ENCODE measurements at regions not wholly inside any gene's neighbourhood (a gene's known extent, or its start where the extent isn't known, plus 50 kb on each side); places are given as distances from the start of the nearest gene placed in this dataset.

DNA sequence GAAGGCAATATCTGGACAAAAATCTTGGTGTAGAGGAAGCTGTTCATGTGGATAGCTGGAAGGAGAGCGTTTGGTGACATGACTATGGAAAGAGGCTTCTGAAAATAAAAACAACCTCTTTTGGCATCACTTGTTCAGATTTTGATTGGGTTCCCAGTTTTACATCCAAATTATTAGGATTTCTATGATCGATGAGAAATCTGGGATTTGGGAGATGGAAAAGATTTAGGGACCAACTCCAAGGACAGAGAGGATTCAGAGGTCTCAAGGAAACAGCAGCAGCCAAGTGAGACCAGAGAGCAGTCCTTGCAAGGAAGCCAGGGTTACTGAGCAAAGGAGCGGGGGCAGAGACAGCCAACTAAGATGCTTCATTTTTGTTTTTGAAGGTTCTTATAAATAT lies 441.7 kb downstream of the TRIB2 start:
- H3K9me3 ChIP-seq (ENCODE audit: control insufficient read depth in 1 of 2, low read length in 2 of 2) = no peaks in the 10 kb centered on the region
- H3K4me1 ChIP-seq (ENCODE audit: control insufficient read depth in 1 of 2, insufficient read depth in 2 of 2, low read length in 2 of 2) = no peaks in the 10 kb centered on the region
- no peaks in the 10 kb centered on the region for H3K36me3 ChIP-seq (ENCODE audit: control insufficient read depth in 1 of 2, insufficient read depth in 2 of 2, low read length in 2 of 2)
- no peak overlapping the region for H3K27ac ChIP-seq (ENCODE audit: low read length)
- no peaks in the 10 kb centered on the region for H3K27me3 ChIP-seq (ENCODE audit: low read depth, low read length)
- no peak overlapping the region for H3K4me3 ChIP-seq (ENCODE audit: low read depth in 1 of 2, low read length in 2 of 2)

DNA sequence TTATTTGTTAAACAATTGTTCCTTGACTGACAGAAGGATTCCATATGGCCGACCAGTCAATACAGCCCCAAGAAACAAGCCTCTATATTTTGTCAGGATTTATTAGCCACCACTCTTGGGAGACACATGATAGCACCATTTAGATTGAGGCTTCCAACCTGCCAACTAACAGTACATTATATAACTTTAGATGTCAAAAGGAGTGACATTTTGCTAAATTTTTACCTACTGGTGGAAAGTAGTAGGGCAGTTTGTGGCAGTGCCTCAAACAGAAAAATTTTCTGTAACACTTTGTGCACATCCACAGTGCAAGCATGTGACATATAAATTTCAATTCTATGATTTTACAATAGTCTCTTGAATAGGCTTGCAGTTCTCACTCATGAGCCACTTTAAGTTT lies 464.0 kb downstream of the TRIB2 start:
- no peaks in the 10 kb centered on the region for H3K9me3 ChIP-seq (ENCODE audit: control insufficient read depth in 1 of 2, low read length in 2 of 2)
- H3K27ac ChIP-seq (ENCODE audit: low read length) = no peak overlapping the region
- no peaks in the 10 kb centered on the region for H3K27me3 ChIP-seq (ENCODE audit: low read depth, low read length)
- H3K36me3 ChIP-seq (ENCODE audit: control insufficient read depth in 1 of 2, insufficient read depth in 2 of 2, low read length in 2 of 2) = no peaks in the 10 kb centered on the region
- H3K4me3 ChIP-seq (ENCODE audit: low read depth in 1 of 2, low read length in 2 of 2) = no peak overlapping the region
- no peaks in the 10 kb centered on the region for H3K4me1 ChIP-seq (ENCODE audit: control insufficient read depth in 1 of 2, insufficient read depth in 2 of 2, low read length in 2 of 2)

DNA sequence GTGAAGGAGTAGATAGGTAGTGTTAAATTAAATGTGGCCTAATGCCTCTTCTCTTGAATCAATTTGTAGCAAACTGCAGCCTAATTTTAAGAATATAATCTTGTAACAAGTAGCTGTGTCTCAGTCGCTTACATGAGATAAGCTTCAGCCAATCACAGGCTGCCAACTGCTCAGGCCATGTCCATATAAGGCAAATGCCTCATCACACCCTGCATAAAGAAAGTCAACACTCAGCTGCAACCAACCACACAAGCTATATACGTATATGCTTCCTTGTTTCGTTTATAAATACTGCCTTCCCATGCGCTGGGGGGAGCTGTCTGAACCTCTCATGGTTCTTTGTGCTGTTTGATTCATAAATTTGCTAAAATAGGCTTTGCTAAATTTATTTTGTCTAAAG lies 476.3 kb downstream of the TRIB2 start:
- no peaks in the 10 kb centered on the region for H3K9me3 ChIP-seq (ENCODE audit: control insufficient read depth in 1 of 2, low read length in 2 of 2)
- H3K4me3 ChIP-seq (ENCODE audit: low read depth in 1 of 2, low read length in 2 of 2) = no peak overlapping the region
- H3K36me3 ChIP-seq (ENCODE audit: control insufficient read depth in 1 of 2, insufficient read depth in 2 of 2, low read length in 2 of 2) = no peaks in the 10 kb centered on the region
- no peaks in the 10 kb centered on the region for H3K27me3 ChIP-seq (ENCODE audit: low read depth, low read length)
- H3K27ac ChIP-seq (ENCODE audit: low read length) = no peak overlapping the region
- no peaks in the 10 kb centered on the region for H3K4me1 ChIP-seq (ENCODE audit: control insufficient read depth in 1 of 2, insufficient read depth in 2 of 2, low read length in 2 of 2)

DNA sequence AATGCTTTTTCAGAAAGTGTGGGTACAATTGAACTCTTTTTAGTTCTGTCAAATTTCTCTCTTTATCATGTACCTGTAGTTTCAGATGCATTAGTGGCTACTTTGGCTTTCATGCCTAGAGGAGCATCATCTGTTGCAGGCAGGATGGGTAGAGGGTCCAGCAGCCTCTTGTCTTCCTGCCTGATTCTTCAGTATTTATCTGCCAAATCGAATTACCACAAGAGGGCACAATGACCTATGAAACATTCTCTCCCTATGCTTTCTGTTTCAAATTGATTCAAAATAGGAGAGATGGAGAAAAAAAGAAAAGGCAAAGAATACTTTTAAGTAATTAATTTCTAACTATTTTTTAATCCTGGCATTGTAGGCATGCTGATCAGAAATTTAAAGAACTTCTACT lies 477.2 kb downstream of the TRIB2 start:
- H3K36me3 ChIP-seq (ENCODE audit: control insufficient read depth in 1 of 2, insufficient read depth in 2 of 2, low read length in 2 of 2) = no peaks in the 10 kb centered on the region
- no peaks in the 10 kb centered on the region for H3K4me1 ChIP-seq (ENCODE audit: control insufficient read depth in 1 of 2, insufficient read depth in 2 of 2, low read length in 2 of 2)
- H3K27me3 ChIP-seq (ENCODE audit: low read depth, low read length) = no peaks in the 10 kb centered on the region
- no peaks in the 10 kb centered on the region for H3K9me3 ChIP-seq (ENCODE audit: control insufficient read depth in 1 of 2, low read length in 2 of 2)
- H3K4me3 ChIP-seq (ENCODE audit: low read depth in 1 of 2, low read length in 2 of 2) = no peak overlapping the region
- H3K27ac ChIP-seq (ENCODE audit: low read length) = no peak overlapping the region

DNA sequence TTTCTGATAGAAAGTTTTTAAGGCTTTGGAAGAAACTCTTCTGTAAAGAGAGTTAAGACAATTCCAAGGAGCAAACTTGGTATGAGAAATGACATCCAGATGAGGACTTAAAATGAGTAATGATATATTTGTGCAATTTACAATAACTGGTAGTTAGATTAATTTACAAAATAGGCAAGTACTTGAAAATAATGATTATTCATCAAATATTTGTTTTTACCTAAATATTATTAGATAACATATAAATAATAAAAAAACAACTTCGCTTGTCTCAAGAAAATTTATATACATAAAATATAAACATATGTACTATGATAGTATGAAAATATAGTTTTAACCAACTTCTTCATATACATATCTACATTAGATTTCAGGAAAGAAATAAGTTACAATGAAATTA lies 478.5 kb downstream of the TRIB2 start:
- no peaks in the 10 kb centered on the region for H3K27me3 ChIP-seq (ENCODE audit: low read depth, low read length)

DNA sequence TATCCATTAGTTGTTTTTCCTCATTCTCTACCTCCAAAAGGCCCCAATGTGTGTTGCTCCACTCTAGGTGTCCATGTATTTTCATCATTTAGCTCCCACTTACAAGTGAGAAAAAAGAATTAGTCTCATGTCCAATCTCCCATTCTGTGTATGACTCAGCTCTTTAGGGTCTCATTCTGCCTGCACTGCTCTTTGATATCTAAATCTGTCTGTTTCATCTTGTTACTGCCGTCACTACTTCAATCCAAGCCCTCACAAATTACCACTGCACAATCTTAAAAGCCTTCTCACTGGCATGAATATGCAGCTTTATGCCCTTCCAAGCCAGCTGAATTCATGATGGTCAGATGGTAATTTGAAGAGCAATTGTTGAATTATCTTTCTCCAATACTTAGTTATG lies 480.5 kb downstream of the TRIB2 start:
- H3K4me3 ChIP-seq (ENCODE audit: low read depth in 1 of 2, low read length in 2 of 2) = no peak overlapping the region

More for the DNA sequence above, 478.5 kb downstream of the TRIB2 start:
- H3K36me3 ChIP-seq (ENCODE audit: control insufficient read depth in 1 of 2, insufficient read depth in 2 of 2, low read length in 2 of 2) = no peaks in the 10 kb centered on the region
- H3K9me3 ChIP-seq (ENCODE audit: control insufficient read depth in 1 of 2, low read length in 2 of 2) = no peaks in the 10 kb centered on the region
- H3K4me3 ChIP-seq (ENCODE audit: low read depth in 1 of 2, low read length in 2 of 2) = no peak overlapping the region
- no peaks in the 10 kb centered on the region for H3K4me1 ChIP-seq (ENCODE audit: control insufficient read depth in 1 of 2, insufficient read depth in 2 of 2, low read length in 2 of 2)
- no peak overlapping the region for H3K27ac ChIP-seq (ENCODE audit: low read length)

DNA sequence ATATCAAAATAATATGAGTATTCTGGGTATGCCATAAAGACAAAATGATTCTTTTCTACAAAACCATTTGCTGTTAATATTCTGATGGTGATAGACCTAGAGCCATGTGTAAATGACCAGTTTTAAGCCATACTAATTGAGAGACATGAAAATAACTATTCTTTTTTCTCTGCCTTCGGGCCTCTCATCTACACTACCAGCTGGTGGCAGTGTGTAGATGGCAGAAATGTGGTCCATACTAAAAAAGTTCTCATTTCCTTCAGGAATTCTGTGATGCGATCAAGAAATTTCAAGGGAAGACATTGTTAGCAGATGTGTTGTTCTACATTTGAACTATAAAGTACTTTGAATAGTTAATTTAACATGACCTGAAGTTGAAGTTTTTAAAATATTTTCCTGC lies 485.2 kb downstream of the TRIB2 start:
- Histone ChIP-seq H3K9me3 (ENCODE audit: control insufficient read depth in 1 of 2, low read length in 2 of 2) (no peaks in the 10 kb centered on the region), H3K27me3 (ENCODE audit: low read depth, low read length) (no peaks in the 10 kb centered on the region), H3K27ac (ENCODE audit: low read length) (no peak overlapping the region), H3K36me3 (ENCODE audit: control insufficient read depth in 1 of 2, insufficient read depth in 2 of 2, low read length in 2 of 2) (no peaks in the 10 kb centered on the region), H3K4me1 (ENCODE audit: control insufficient read depth in 1 of 2, insufficient read depth in 2 of 2, low read length in 2 of 2) (no peaks in the 10 kb centered on the region), H3K4me3 (ENCODE audit: low read depth in 1 of 2, low read length in 2 of 2) (no peak overlapping the region)

More for the DNA sequence above, 480.5 kb downstream of the TRIB2 start:
- no peak overlapping the region for H3K27ac ChIP-seq (ENCODE audit: low read length)
- H3K9me3 ChIP-seq (ENCODE audit: control insufficient read depth in 1 of 2, low read length in 2 of 2) = no peaks in the 10 kb centered on the region
- H3K36me3 ChIP-seq (ENCODE audit: control insufficient read depth in 1 of 2, insufficient read depth in 2 of 2, low read length in 2 of 2) = no peaks in the 10 kb centered on the region
- no peaks in the 10 kb centered on the region for H3K4me1 ChIP-seq (ENCODE audit: control insufficient read depth in 1 of 2, insufficient read depth in 2 of 2, low read length in 2 of 2)
- H3K27me3 ChIP-seq (ENCODE audit: low read depth, low read length) = no peaks in the 10 kb centered on the region

DNA sequence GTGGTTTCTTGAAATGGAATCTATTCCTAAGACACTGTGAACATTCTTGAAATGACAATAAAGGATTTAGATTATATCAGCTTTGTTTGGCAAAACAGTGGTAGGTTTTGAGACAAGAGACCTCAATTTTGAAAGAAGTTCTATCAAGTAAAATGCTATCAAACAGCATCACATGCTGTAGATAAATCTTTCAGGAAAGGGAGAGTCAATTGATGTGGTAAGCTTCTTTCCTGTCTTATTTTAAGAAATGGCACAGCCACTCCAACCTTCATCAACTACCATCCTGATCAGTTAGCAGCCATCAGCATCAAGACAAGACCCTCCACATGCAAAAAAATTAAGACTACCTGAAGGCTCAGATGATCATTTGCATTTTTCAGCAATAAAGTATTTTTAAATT lies 495.4 kb downstream of the TRIB2 start:
- no peak overlapping the region for H3K27ac ChIP-seq (ENCODE audit: low read length)
- no peaks in the 10 kb centered on the region for H3K36me3 ChIP-seq (ENCODE audit: control insufficient read depth in 1 of 2, insufficient read depth in 2 of 2, low read length in 2 of 2)
- no peaks in the 10 kb centered on the region for H3K27me3 ChIP-seq (ENCODE audit: low read depth, low read length)
- no peak overlapping the region for H3K4me3 ChIP-seq (ENCODE audit: low read depth in 1 of 2, low read length in 2 of 2)
- H3K9me3 ChIP-seq (ENCODE audit: control insufficient read depth in 1 of 2, low read length in 2 of 2) = peaks cover 0 to 14% of the 10 kb centered on the region in 2 donors
- H3K4me1 ChIP-seq (ENCODE audit: control insufficient read depth in 1 of 2, insufficient read depth in 2 of 2, low read length in 2 of 2) = no peaks in the 10 kb centered on the region

DNA sequence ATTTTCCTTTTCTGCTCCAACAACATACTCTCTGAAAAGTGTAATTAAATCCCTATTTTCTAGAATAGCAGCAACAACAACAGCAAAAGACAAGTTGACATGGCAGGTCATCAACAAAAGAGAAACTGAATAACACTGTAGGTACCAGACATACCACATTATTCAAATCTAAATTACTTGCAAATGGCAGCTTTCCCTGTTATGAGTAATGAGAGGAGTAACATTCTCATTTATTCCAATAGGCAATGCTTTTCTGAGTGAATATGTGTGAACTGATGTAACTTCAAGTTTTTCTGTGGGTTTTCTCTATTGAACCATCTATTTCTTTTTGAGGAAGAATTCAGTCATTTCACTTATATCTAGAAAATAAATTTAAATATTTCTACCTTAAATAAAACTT lies 501.5 kb downstream of the TRIB2 start:
- H3K27me3 ChIP-seq (ENCODE audit: low read depth, low read length) = no peaks in the 10 kb centered on the region
- no peaks in the 10 kb centered on the region for H3K9me3 ChIP-seq (ENCODE audit: control insufficient read depth in 1 of 2, low read length in 2 of 2)
- no peaks in the 10 kb centered on the region for H3K4me1 ChIP-seq (ENCODE audit: control insufficient read depth in 1 of 2, insufficient read depth in 2 of 2, low read length in 2 of 2)
- no peaks in the 10 kb centered on the region for H3K36me3 ChIP-seq (ENCODE audit: control insufficient read depth in 1 of 2, insufficient read depth in 2 of 2, low read length in 2 of 2)
- no peak overlapping the region for H3K27ac ChIP-seq (ENCODE audit: low read length)
- H3K4me3 ChIP-seq (ENCODE audit: low read depth in 1 of 2, low read length in 2 of 2) = no peak overlapping the region

DNA sequence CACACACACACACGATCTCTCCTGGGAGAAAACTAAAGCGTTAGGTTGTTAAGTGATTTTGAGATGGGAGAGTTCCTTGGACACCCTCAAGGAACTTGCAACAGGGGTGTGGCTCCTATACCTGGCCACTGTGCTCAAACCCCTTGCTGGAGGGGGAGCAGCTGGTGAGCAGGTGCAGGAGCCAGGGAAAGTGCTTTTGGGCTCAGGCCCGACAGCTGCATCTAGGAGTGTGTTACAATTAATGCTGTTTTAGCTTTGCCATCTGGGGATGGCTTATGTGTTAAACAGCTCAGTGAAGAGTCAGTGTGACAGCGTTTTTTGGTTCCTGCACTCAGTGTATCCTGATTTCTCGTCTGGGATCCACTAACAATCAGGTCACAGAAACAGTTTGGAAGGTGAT lies 510.8 kb downstream of the TRIB2 start:
- Histone ChIP-seq H3K4me1 (ENCODE audit: control insufficient read depth in 1 of 2, insufficient read depth in 2 of 2, low read length in 2 of 2) (no peaks in the 10 kb centered on the region), H3K27ac (ENCODE audit: low read length) (no peak overlapping the region), H3K36me3 (ENCODE audit: control insufficient read depth in 1 of 2, insufficient read depth in 2 of 2, low read length in 2 of 2) (no peaks in the 10 kb centered on the region), H3K9me3 (ENCODE audit: control insufficient read depth in 1 of 2, low read length in 2 of 2) (no peaks in the 10 kb centered on the region), H3K27me3 (ENCODE audit: low read depth, low read length) (no peaks in the 10 kb centered on the region), H3K4me3 (ENCODE audit: low read depth in 1 of 2, low read length in 2 of 2) (no peak overlapping the region)

DNA sequence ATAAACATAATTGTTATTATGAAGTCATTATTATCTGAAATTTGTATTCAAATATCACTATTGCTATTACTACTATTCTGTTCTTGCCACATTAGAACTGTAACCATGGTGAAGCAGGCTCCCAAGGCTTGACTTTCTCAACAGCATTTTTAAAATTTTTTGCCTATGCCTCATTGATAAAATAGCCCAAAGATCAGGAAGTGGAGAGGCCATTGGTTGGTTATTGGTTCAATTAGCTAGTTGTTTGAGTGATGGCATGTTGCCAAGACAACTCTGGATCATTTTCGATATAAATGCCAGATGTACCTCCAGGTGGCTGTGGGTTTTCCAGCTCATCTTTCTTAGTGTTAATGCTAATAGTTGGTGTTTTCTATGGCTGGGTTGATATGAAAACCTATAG lies 513.5 kb downstream of the TRIB2 start:
- Histone ChIP-seq H3K4me3 (ENCODE audit: low read depth in 1 of 2, low read length in 2 of 2) (no peak overlapping the region), H3K27me3 (ENCODE audit: low read depth, low read length) (no peaks in the 10 kb centered on the region), H3K4me1 (ENCODE audit: control insufficient read depth in 1 of 2, insufficient read depth in 2 of 2, low read length in 2 of 2) (no peaks in the 10 kb centered on the region), H3K27ac (ENCODE audit: low read length) (no peak overlapping the region), H3K36me3 (ENCODE audit: control insufficient read depth in 1 of 2, insufficient read depth in 2 of 2, low read length in 2 of 2) (no peaks in the 10 kb centered on the region), H3K9me3 (ENCODE audit: control insufficient read depth in 1 of 2, low read length in 2 of 2) (no peaks in the 10 kb centered on the region)

DNA sequence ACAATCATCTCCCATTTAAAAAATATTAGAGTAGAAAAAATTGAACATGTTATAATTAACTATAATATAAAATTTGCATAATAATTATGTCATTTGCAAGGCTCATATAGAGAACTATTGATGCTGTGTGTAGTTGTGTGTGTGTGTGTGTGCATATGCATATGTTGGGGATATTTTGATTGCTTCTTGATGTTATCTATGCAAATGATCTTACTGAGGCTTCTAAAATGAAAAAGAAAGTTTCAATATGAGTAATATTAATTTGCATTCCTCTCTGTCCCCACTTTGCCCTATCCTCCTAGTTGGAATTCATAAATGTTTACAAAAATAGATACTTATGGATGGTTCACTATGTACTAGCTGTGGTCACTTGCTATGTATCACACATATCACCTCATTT lies 523.3 kb downstream of the TRIB2 start:
- Histone ChIP-seq H3K36me3 (ENCODE audit: control insufficient read depth in 1 of 2, insufficient read depth in 2 of 2, low read length in 2 of 2) (no peaks in the 10 kb centered on the region), H3K27ac (ENCODE audit: low read length) (no peak overlapping the region), H3K27me3 (ENCODE audit: low read depth, low read length) (no peaks in the 10 kb centered on the region), H3K4me3 (ENCODE audit: low read depth in 1 of 2, low read length in 2 of 2) (no peak overlapping the region), H3K4me1 (ENCODE audit: control insufficient read depth in 1 of 2, insufficient read depth in 2 of 2, low read length in 2 of 2) (no peaks in the 10 kb centered on the region), H3K9me3 (ENCODE audit: control insufficient read depth in 1 of 2, low read length in 2 of 2) (no peaks in the 10 kb centered on the region)

Data from muscle layer of duodenum (tissue), 2 donors.